ENCODE measurements at regions not wholly inside any gene's neighbourhood (a gene's known extent, or its start where the extent isn't known, plus 50 kb on each side); places are given as distances from the start of the nearest gene placed in this dataset.

DNA sequence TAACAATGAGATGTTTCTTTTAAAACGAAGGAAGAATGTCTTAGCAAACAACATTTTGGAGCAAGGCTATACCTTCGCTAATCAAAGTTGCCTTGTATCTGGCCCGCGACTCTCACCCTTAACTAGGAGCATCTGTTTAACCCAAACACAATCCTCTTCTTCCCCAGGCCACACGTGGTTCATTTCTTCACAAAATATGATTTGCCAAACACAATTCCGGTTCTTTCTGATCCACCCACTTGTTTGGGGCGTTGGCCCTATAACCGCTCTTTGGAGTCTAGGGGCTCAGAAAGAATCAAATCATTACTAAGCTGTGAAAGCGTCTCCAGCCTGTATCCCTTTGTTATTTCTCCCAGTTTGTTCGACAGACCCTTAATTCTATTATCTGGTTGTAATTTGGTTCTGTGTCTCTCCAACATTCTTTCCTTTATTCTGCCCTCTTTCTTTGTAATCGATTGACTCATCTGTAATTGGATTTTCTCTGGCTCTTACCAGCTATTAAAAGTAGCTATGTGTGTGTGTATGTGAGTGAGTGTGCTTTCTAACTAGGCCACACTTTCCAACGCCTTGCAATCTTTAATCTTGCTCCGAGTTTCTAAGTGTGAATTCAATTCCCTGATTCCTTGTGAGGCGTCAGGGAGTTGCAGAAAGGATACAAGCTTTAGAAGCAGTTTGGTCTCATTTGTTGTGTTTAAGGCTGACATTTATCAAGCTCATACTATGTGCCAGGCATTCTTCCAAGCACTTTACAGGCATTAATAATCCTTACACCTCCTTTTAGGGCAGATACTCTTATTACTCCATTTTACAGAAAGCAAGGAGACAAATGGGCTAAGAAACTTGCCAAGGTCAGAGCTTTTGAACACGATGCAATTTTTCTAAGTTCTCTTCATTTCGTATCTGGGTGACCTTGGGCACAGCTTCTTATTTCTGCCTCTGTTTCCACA is 138.6 kb upstream of the CPEB2 start:
- Histone ChIP-seq H3K4me2 (no peak overlapping the region), H3K4me3 (ENCODE audit: low read depth in 2 of 2, low read length in 1 of 2) (no peak overlapping the region), H3K9me2 (no peaks in the 10 kb centered on the region), H3K9me3 (no peaks in the 10 kb centered on the region), H4K20me1 (ENCODE audit: insufficient read depth) (no peaks in the 10 kb centered on the region), H3K4me1 (ENCODE audit: control insufficient read depth in 1 of 2, insufficient read depth in 2 of 2, low read depth in 1 of 2, low read length in 1 of 2) (no peaks in the 10 kb centered on the region), H2AFZ (ENCODE audit: low read depth) (0 out of 2 replicates have a peak overlapping the region, but pooled peaks have one; percentile 22), H3K9ac (no peak overlapping the region), H3F3A (replicated peaks; ENCODE audit: insufficient read depth) (no peaks in the 10 kb centered on the region), H3K36me3 (replicated peaks in 1 of 2; ENCODE audit: control insufficient read depth in 1 of 2, insufficient read depth in 2 of 2, low read length in 1 of 2) (no peaks in the 10 kb centered on the region), H3K79me2 (ENCODE audit: insufficient read depth) (no peaks in the 10 kb centered on the region), H3K27me3 (ENCODE audit: insufficient read depth) (no peaks in the 10 kb centered on the region), H3K27ac (ENCODE audit: low read depth in 2 of 2, low read length in 1 of 2) (no peak overlapping the region)
- CTCF ChIA-PET: no interaction called here
- TF ChIP-seq, protein P1, sequence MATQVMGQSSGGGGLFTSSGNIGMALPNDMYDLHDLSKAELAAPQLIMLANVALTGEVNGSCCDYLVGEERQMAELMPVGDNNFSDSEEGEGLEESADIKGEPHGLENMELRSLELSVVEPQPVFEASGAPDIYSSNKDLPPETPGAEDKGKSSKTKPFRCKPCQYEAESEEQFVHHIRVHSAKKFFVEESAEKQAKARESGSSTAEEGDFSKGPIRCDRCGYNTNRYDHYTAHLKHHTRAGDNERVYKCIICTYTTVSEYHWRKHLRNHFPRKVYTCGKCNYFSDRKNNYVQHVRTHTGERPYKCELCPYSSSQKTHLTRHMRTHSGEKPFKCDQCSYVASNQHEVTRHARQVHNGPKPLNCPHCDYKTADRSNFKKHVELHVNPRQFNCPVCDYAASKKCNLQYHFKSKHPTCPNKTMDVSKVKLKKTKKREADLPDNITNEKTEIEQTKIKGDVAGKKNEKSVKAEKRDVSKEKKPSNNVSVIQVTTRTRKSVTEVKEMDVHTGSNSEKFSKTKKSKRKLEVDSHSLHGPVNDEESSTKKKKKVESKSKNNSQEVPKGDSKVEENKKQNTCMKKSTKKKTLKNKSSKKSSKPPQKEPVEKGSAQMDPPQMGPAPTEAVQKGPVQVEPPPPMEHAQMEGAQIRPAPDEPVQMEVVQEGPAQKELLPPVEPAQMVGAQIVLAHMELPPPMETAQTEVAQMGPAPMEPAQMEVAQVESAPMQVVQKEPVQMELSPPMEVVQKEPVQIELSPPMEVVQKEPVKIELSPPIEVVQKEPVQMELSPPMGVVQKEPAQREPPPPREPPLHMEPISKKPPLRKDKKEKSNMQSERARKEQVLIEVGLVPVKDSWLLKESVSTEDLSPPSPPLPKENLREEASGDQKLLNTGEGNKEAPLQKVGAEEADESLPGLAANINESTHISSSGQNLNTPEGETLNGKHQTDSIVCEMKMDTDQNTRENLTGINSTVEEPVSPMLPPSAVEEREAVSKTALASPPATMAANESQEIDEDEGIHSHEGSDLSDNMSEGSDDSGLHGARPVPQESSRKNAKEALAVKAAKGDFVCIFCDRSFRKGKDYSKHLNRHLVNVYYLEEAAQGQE (IDR thresholded peaks at IDR 0.05; ENCODE audit: low read depth, low read length): no peak
- TF ChIP-seq TEAD4 (IDR thresholded peaks at IDR 0.05; ENCODE audit: borderline replicate concordance, insufficient read depth) (no peak), RXRA (IDR thresholded peaks at IDR 0.05; ENCODE audit: borderline replicate concordance, low read depth) (no peak)
- TF ChIP-seq, protein P2, sequence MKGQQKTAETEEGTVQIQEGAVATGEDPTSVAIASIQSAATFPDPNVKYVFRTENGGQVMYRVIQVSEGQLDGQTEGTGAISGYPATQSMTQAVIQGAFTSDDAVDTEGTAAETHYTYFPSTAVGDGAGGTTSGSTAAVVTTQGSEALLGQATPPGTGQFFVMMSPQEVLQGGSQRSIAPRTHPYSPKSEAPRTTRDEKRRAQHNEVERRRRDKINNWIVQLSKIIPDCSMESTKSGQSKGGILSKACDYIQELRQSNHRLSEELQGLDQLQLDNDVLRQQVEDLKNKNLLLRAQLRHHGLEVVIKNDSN (IDR thresholded peaks at IDR 0.05; ENCODE audit: borderline replicate concordance, low read depth): no peak
- TF ChIP-seq, protein P3, sequence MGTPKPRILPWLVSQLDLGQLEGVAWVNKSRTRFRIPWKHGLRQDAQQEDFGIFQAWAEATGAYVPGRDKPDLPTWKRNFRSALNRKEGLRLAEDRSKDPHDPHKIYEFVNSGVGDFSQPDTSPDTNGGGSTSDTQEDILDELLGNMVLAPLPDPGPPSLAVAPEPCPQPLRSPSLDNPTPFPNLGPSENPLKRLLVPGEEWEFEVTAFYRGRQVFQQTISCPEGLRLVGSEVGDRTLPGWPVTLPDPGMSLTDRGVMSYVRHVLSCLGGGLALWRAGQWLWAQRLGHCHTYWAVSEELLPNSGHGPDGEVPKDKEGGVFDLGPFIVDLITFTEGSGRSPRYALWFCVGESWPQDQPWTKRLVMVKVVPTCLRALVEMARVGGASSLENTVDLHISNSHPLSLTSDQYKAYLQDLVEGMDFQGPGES (IDR thresholded peaks at IDR 0.05; ENCODE audit: low read depth, low read length): no peak
- TF ChIP-seq, protein P4, sequence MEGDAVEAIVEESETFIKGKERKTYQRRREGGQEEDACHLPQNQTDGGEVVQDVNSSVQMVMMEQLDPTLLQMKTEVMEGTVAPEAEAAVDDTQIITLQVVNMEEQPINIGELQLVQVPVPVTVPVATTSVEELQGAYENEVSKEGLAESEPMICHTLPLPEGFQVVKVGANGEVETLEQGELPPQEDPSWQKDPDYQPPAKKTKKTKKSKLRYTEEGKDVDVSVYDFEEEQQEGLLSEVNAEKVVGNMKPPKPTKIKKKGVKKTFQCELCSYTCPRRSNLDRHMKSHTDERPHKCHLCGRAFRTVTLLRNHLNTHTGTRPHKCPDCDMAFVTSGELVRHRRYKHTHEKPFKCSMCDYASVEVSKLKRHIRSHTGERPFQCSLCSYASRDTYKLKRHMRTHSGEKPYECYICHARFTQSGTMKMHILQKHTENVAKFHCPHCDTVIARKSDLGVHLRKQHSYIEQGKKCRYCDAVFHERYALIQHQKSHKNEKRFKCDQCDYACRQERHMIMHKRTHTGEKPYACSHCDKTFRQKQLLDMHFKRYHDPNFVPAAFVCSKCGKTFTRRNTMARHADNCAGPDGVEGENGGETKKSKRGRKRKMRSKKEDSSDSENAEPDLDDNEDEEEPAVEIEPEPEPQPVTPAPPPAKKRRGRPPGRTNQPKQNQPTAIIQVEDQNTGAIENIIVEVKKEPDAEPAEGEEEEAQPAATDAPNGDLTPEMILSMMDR (IDR thresholded peaks at IDR 0.05): no peak
- WGBS (ENCODE audit: low lambda C conversion rate): 70% methylated on average over 16 of the region's 16 CpGs
- POLR2A ChIA-PET: no interaction called here
- DNase-seq: no peak

Measured in SK-N-SH (cell line).